Hippocampal formation (tissue), 2 donors: ENCODE measurements at regions not wholly inside any gene's neighbourhood (a gene's known extent, or its start where the extent isn't known, plus 50 kb on each side); places are given as distances from the start of the nearest gene placed in this dataset.

Experiments
- DNase-seq, 2 donors: peaks; one replicate each; lab custom pipeline; 2025; lab: John Stamatoyannopoulos, UW

- DNase-seq, result no peak
Measured at GRCh38 chr20:11041396-11041795, 367.6 kb upstream of the JAG1 start.

- DNase-seq, result no peak
Measured at GRCh38 chr20:11043001-11043400, 369.2 kb upstream of the JAG1 start.

- DNase-seq, result no peak
Measured at GRCh38 chr20:11044561-11044960, 370.8 kb upstream of the JAG1 start.

GRCh38 chr20:11045412-11046175 is 371.8 kb upstream of the JAG1 start:
- DNase-seq, result no peak

- no peak for DNase-seq
Measured at GRCh38 chr20:11047559-11047958, 373.8 kb upstream of the JAG1 start.

GRCh38 chr20:11048739-11049138 is 374.9 kb upstream of the JAG1 start:
- no peak for DNase-seq

GRCh38 chr20:11050350-11050749 is 376.6 kb upstream of the JAG1 start:
- DNase-seq, result no peak

GRCh38 chr20:11051136-11051535 is 377.3 kb upstream of the JAG1 start:
- no peak for DNase-seq

GRCh38 chr20:11053310-11053709 is 379.5 kb upstream of the JAG1 start:
- DNase-seq, result no peak

- no peak for DNase-seq
Measured at GRCh38 chr20:11054266-11054993, 380.6 kb upstream of the JAG1 start.

- no peak for DNase-seq
Measured at GRCh38 chr20:11056414-11056813, 382.6 kb upstream of the JAG1 start.

- no peak for DNase-seq
Measured at GRCh38 chr20:11057624-11058023, 383.8 kb upstream of the JAG1 start.

- no peak for DNase-seq
Measured at GRCh38 chr20:11059659-11060058, 385.9 kb upstream of the JAG1 start.

GRCh38 chr20:11060423-11061185 is 386.8 kb upstream of the JAG1 start:
- DNase-seq, result no peak

GRCh38 chr20:11063444-11063843 is 389.6 kb upstream of the JAG1 start:
- DNase-seq, result no peak

- DNase-seq, result no peak
Measured at GRCh38 chr20:11064946-11065345, 391.1 kb upstream of the JAG1 start.

- DNase-seq, result no peak
Measured at GRCh38 chr20:11067359-11067758, 393.6 kb upstream of the JAG1 start.

GRCh38 chr20:11072982-11073381 is 399.2 kb upstream of the JAG1 start:
- DNase-seq, result no peak

- DNase-seq, result no peak
Measured at GRCh38 chr20:11076434-11077105, 402.8 kb upstream of the JAG1 start.

- DNase-seq, result no peak
Measured at GRCh38 chr20:11077226-11077625, 403.4 kb upstream of the JAG1 start.

- no peak for DNase-seq
Measured at GRCh38 chr20:11080010-11080409, 406.2 kb upstream of the JAG1 start.

GRCh38 chr20:11080781-11081377 is 407.1 kb upstream of the JAG1 start:
- DNase-seq, result no peak
